GM12874 (cell line): ENCODE measurements at regions not wholly inside any gene's neighbourhood (a gene's known extent, or its start where the extent isn't known, plus 50 kb on each side); places are given as distances from the start of the nearest gene placed in this dataset.

Experiments
- CTCF ChIP-seq: IDR thresholded peaks from 2 replicates; pipeline ENCODE4 v1.5.1; 2011; ENCODE audit warnings: low read depth, mild to moderate bottlenecking, control low read depth, low read length, moderate library complexity; ENCODE audit not compliant: insufficient read depth

- TF ChIP-seq CTCF = no peak
Measured at GRCh38 chr13:73496711-73497110, 437.9 kb downstream of the KLF5 start.

GRCh38 chr13:73492811-73493210 lies 434.0 kb downstream of the KLF5 start:
- TF ChIP-seq CTCF = no peak

- TF ChIP-seq CTCF = no peak
Measured at GRCh38 chr13:73482556-73482955, 423.8 kb downstream of the KLF5 start.

GRCh38 chr13:73481886-73482445 lies 423.2 kb downstream of the KLF5 start:
- TF ChIP-seq CTCF = no peak

- no peak for TF ChIP-seq CTCF
Measured at GRCh38 chr13:73480779-73481559, 422.2 kb downstream of the KLF5 start.

- TF ChIP-seq CTCF = no peak
Measured at GRCh38 chr13:73479856-73480255, 421.1 kb downstream of the KLF5 start.

- no peak for TF ChIP-seq CTCF
Measured at GRCh38 chr13:73479351-73479750, 420.5 kb downstream of the KLF5 start.
